HG03378 (cell line): ENCODE measurements at regions not wholly inside any gene's neighbourhood (a gene's known extent, or its start where the extent isn't known, plus 50 kb on each side); places are given as distances from the start of the nearest gene placed in this dataset.
"Not testable (repeated sequence)": the region's sequence is repeated elsewhere in the genome, so short reads cannot be mapped to it uniquely, and the experiment has no call there.

Source experiments
- ATAC-seq: cut with Tn5 transposase; IDR thresholded peaks from one replicate; pipeline ENCODE4 v1.9.1; 2021; ENCODE audit warnings: mild to moderate bottlenecking, moderate library complexity; ENCODE audit not compliant: unreplicated experiment

GRCh38 chr3:94398036-94398435 lies 335.2 kb downstream of the NSUN3 start:
- ATAC-seq, result no peak

- ATAC-seq, result no peak
Observed at GRCh38 chr3:94401466-94401865, 338.6 kb downstream of the NSUN3 start.

GRCh38 chr3:94402126-94402525 lies 339.3 kb downstream of the NSUN3 start:
- ATAC-seq, result no peak

DNA sequence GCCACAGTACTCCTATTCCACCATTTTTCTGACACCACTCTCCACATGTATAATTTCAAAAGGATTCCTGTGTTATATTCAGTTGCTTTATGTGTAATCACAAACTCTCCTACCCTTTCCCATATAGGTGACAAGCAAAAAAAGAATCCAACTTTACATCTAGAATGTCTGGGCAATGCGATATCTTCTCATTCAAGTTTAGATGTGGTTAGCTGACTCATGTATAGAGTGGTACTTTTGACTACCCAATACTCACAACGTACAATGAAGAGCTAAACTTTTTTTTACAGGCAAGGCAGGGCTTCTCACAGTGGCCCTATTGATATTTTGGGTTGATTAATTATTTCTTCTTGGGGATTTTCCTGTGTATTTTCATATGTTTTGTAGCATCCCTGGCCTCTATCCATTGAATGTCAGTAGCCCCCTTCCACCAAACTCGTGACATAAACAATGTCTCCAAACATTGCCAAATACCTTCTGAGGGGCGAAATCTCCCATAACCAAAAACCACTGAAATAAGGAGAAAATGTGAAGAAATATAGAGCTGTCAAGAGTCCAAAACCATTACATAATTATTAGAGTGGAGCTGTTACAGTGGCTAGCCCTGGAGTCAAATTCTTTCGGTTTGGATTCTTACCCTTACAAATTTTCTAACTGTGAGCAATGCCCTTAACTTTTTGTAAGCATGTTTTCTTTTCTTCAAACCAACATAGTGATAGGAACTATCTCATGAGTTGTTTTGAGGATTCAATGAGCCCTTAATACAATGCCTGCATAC lies 342.6 kb downstream of the NSUN3 start:
- no peak for ATAC-seq

DNA sequence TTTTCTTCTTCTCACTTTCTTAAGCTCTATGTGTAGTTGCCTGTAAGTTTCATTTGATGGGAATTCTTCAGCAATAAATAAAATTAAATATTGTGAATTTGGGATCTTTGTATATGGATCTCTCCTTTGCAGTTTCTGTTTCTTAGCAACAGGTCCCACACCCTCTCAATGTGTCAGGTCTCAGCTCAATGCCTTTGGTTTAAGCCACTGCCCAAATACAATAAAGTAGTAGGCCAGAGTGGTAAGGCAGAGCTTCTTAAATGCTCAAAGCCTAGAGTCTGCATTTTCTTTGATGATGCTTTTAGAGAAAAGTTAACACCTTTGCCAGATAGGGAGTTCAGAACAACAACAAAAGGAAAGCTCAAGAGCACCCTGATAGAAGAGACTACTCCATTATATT lies 343.7 kb downstream of the NSUN3 start:
- ATAC-seq, result no peak

GRCh38 chr3:94412936-94413335 lies 350.1 kb downstream of the NSUN3 start:
- ATAC-seq, result not testable (repeated sequence)

- ATAC-seq, result no peak
Observed at GRCh38 chr3:94413336-94414108, 350.7 kb downstream of the NSUN3 start.

GRCh38 chr3:94414418-94414817 lies 351.6 kb downstream of the NSUN3 start:
- no peak for ATAC-seq

GRCh38 chr3:94416768-94417167 lies 353.9 kb downstream of the NSUN3 start:
- ATAC-seq, result no peak

DNA sequence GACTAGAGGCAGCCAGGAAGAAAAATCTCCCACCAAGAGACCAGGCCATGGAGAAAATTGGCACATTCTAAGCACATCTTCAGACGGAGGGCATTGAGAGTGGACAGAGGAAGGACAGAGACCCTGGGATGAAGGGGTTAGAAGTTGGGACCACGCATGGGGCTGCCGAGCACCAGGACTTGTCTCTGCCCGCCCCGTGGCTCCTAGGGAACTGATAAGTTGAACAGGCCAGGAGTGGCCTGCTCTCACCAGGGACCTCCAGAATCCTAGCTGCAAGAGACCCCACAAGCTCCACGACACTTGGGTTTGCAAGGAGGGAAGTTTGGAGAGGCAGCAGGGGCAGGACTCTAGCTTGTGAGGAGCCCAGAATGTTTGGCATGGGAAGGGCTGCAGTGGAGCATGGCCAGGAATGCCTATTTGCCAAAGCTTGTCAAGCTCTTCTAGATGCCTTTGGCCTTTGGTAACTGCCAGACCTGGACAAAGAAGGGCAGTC lies 355.1 kb downstream of the NSUN3 start:
- ATAC-seq, result no peak

- no peak for ATAC-seq
Observed at GRCh38 chr3:94420931-94421330, 358.1 kb downstream of the NSUN3 start.

GRCh38 chr3:94423578-94423977 lies 360.7 kb downstream of the NSUN3 start:
- no peak for ATAC-seq

DNA sequence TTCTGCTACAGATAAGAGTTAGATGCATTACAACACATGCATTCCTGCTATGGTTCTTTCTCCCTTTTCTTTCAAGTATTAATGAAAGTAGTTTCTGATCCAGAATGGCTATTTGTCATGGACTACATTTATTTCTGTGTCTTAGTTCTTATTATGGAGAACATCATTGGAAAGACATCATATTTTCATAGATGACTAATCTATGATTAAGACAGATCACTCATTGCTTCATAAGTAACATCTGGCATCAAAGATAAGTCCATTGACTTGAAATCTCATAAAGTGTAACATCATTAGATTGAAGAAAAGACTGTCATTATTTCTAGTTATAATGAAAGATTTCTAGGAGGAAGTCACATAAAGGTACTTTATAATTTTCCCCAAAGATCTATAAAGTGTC lies 366.7 kb downstream of the NSUN3 start:
- ATAC-seq, result no peak

DNA sequence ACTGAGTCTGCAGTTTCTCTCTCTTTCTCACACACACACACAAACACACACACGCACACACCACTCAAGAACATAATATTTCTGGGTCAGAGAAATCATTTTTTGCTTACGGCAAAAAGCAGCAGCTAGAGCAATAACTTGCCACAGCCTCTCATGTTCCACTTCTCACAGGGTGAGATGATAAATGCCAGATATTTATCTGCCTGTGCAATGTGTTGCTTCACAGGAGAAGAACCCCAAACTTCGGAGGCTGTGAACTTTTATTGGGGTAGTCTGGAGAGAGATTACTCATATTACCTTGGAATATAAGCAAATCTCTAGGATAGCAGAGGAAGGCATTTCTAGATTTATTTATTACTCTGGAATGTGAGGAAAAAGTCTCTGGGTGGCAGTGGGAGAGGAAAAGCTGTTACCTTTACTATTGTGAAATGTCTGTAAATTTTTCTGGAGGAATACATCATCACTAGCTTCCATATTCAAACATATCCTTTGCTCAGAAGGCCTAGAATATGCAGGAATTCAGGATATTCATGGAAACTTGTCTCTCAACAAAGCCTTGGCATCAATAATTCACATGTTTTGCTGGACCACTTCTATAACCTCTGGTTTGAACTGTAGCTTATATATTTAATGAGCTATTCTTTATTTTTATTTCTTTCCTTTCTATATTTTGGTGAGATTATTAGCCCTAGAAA lies 369.2 kb downstream of the NSUN3 start:
- ATAC-seq, result no peak

GRCh38 chr3:94433811-94434210 lies 370.9 kb downstream of the NSUN3 start:
- ATAC-seq, result no peak

- no peak for ATAC-seq
Observed at GRCh38 chr3:94440767-94441493, 378.1 kb downstream of the NSUN3 start.

GRCh38 chr3:94441494-94441847 lies 378.6 kb downstream of the NSUN3 start:
- no peak for ATAC-seq

- ATAC-seq, result no peak
Observed at GRCh38 chr3:94453864-94454263, 391.0 kb downstream of the NSUN3 start.

- no peak for ATAC-seq
Observed at GRCh38 chr3:94459167-94459566, 396.3 kb downstream of the NSUN3 start.

DNA sequence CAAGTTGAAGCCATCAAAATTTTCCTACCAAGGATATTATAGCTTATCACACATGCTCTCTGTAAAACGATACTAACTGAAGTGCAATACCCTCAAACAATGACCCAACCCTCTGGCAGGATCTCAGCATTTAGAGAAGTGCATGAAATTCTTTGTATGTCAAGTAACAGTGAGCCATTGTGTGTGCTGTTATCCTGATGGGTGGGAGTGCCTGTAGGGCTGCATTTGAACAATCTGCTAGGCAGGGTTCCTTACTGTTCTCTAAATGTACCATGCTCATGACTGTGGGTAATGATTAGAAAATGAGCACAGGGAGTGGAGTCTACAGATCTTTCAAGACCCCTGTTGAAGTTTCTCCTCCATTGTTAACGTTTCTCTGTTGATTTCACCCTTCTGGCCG lies 398.1 kb downstream of the NSUN3 start:
- no peak for ATAC-seq

DNA sequence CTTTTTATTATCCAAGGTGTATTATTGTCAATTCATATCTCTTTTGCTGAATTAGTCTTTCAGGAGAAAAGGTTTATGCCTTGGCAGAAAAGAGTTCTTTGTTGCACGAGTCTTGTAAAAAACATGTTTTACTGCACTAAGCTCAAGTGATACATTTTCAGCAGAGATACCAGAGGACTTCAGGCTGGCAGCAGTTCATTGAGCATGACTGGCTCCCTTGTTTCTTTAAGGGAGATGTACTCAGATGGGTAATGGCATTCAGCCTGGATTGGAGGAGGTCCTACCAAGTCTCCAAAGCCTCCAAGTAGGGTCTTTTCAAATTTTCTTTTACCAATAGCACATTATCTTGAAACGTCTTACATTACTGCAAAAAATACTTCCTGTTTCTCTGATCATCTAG lies 400.1 kb downstream of the NSUN3 start:
- ATAC-seq, result no peak
